ENCODE measurements at regions not wholly inside any gene's neighbourhood (a gene's known extent, or its start where the extent isn't known, plus 50 kb on each side); places are given as distances from the start of the nearest gene placed in this dataset.

GRCh38 chr11:115678942-115679341, 174.7 kb upstream of the CADM1 start:
- WGBS: 71% methylated on average over 5 of the region's 5 CpGs
- H3K27me3 ChIP-seq (ENCODE audit: control insufficient read depth in 2 of 2, insufficient read depth in 1 of 2, low read length in 1 of 2): no peaks in the 10 kb centered on the region
- no peaks in the 10 kb centered on the region for H3K9me3 ChIP-seq (ENCODE audit: control insufficient read depth in 2 of 2, insufficient read depth in 1 of 2, low read length in 1 of 2)
- H3K4me3 ChIP-seq (ENCODE audit: low read length in 2 of 2): no peak overlapping the region
- no peak for DNase-seq (ENCODE audit: low read depth in 6 of 9, low spot score in 9 of 9)
- H3K27ac ChIP-seq (ENCODE audit: low read depth in 1 of 2, low read length in 1 of 2): no peak overlapping the region
- no peaks in the 10 kb centered on the region for H3K4me1 ChIP-seq (ENCODE audit: control insufficient read depth in 2 of 2, insufficient read depth in 2 of 2, low read length in 2 of 2)
- H3K36me3 ChIP-seq (ENCODE audit: control insufficient read depth in 2 of 2, insufficient read depth in 2 of 2, low read length in 1 of 2): no peaks in the 10 kb centered on the region

GRCh38 chr11:115677190-115677589, 173.0 kb upstream of the CADM1 start:
- Histone ChIP-seq H3K27me3 (ENCODE audit: control insufficient read depth in 2 of 2, insufficient read depth in 1 of 2, low read length in 1 of 2) (no peaks in the 10 kb centered on the region), H3K4me1 (ENCODE audit: control insufficient read depth in 2 of 2, insufficient read depth in 2 of 2, low read length in 2 of 2) (no peaks in the 10 kb centered on the region), H3K27ac (ENCODE audit: low read depth in 1 of 2, low read length in 1 of 2) (no peak overlapping the region), H3K9me3 (ENCODE audit: control insufficient read depth in 2 of 2, insufficient read depth in 1 of 2, low read length in 1 of 2) (no peaks in the 10 kb centered on the region), H3K4me3 (ENCODE audit: low read length in 2 of 2) (no peak overlapping the region), H3K36me3 (ENCODE audit: control insufficient read depth in 2 of 2, insufficient read depth in 2 of 2, low read length in 1 of 2) (no peaks in the 10 kb centered on the region)
- no peak for DNase-seq (ENCODE audit: low read depth in 6 of 9, low spot score in 9 of 9)
- WGBS: 83% methylated on average over 4 of the region's 4 CpGs

GRCh38 chr11:115676768-115677167, 172.6 kb upstream of the CADM1 start:
- Histone ChIP-seq H3K4me3 (ENCODE audit: low read length in 2 of 2) (no peak overlapping the region), H3K27ac (ENCODE audit: low read depth in 1 of 2, low read length in 1 of 2) (no peak overlapping the region), H3K4me1 (ENCODE audit: control insufficient read depth in 2 of 2, insufficient read depth in 2 of 2, low read length in 2 of 2) (no peaks in the 10 kb centered on the region), H3K9me3 (ENCODE audit: control insufficient read depth in 2 of 2, insufficient read depth in 1 of 2, low read length in 1 of 2) (no peaks in the 10 kb centered on the region), H3K27me3 (ENCODE audit: control insufficient read depth in 2 of 2, insufficient read depth in 1 of 2, low read length in 1 of 2) (no peaks in the 10 kb centered on the region), H3K36me3 (ENCODE audit: control insufficient read depth in 2 of 2, insufficient read depth in 2 of 2, low read length in 1 of 2) (no peaks in the 10 kb centered on the region)
- DNase-seq (ENCODE audit: low read depth in 6 of 9, low spot score in 9 of 9): no peak
- WGBS: 89% methylated on average over 4 of the region's 4 CpGs

- Histone ChIP-seq H3K4me3 (ENCODE audit: low read length in 2 of 2) (no peak overlapping the region), H3K27ac (ENCODE audit: low read depth in 1 of 2, low read length in 1 of 2) (no peak overlapping the region), H3K36me3 (ENCODE audit: control insufficient read depth in 2 of 2, insufficient read depth in 2 of 2, low read length in 1 of 2) (no peaks in the 10 kb centered on the region), H3K4me1 (ENCODE audit: control insufficient read depth in 2 of 2, insufficient read depth in 2 of 2, low read length in 2 of 2) (no peaks in the 10 kb centered on the region), H3K9me3 (ENCODE audit: control insufficient read depth in 2 of 2, insufficient read depth in 1 of 2, low read length in 1 of 2) (no peaks in the 10 kb centered on the region), H3K27me3 (ENCODE audit: control insufficient read depth in 2 of 2, insufficient read depth in 1 of 2, low read length in 1 of 2) (no peaks in the 10 kb centered on the region)
- WGBS: 77% methylated on average over 4 of the region's 4 CpGs
- no peak for DNase-seq (ENCODE audit: low read depth in 6 of 9, low spot score in 9 of 9)
These were observed 172.0 kb upstream of the CADM1 start for GRCh38 chr11:115676206-115676605.

GRCh38 chr11:115674937-115675544, 170.8 kb upstream of the CADM1 start:
- Histone ChIP-seq H3K27me3 (ENCODE audit: control insufficient read depth in 2 of 2, insufficient read depth in 1 of 2, low read length in 1 of 2) (no peaks in the 10 kb centered on the region), H3K4me3 (ENCODE audit: low read length in 2 of 2) (no peak overlapping the region), H3K27ac (ENCODE audit: low read depth in 1 of 2, low read length in 1 of 2) (no peak overlapping the region), H3K4me1 (ENCODE audit: control insufficient read depth in 2 of 2, insufficient read depth in 2 of 2, low read length in 2 of 2) (peaks cover 0 to 3% of the 10 kb centered on the region in 2 donors), H3K36me3 (ENCODE audit: control insufficient read depth in 2 of 2, insufficient read depth in 2 of 2, low read length in 1 of 2) (no peaks in the 10 kb centered on the region), H3K9me3 (ENCODE audit: control insufficient read depth in 2 of 2, insufficient read depth in 1 of 2, low read length in 1 of 2) (no peaks in the 10 kb centered on the region)
- no peak for DNase-seq (ENCODE audit: low read depth in 6 of 9, low spot score in 9 of 9)
- 94% methylated on average over 14 of the region's 14 CpGs for WGBS

- Histone ChIP-seq H3K9me3 (ENCODE audit: control insufficient read depth in 2 of 2, insufficient read depth in 1 of 2, low read length in 1 of 2) (no peaks in the 10 kb centered on the region), H3K36me3 (ENCODE audit: control insufficient read depth in 2 of 2, insufficient read depth in 2 of 2, low read length in 1 of 2) (no peaks in the 10 kb centered on the region), H3K4me3 (ENCODE audit: low read length in 2 of 2) (no peak overlapping the region), H3K27ac (ENCODE audit: low read depth in 1 of 2, low read length in 1 of 2) (no peak overlapping the region), H3K4me1 (ENCODE audit: control insufficient read depth in 2 of 2, insufficient read depth in 2 of 2, low read length in 2 of 2) (peaks cover 0 to 8% of the 10 kb centered on the region in 2 donors), H3K27me3 (ENCODE audit: control insufficient read depth in 2 of 2, insufficient read depth in 1 of 2, low read length in 1 of 2) (no peaks in the 10 kb centered on the region)
- no peak for DNase-seq (ENCODE audit: low read depth in 6 of 9, low spot score in 9 of 9)
- WGBS: 81% methylated on average over 16 of the region's 16 CpGs
These were observed 170.1 kb upstream of the CADM1 start for GRCh38 chr11:115674176-115674936.

- Histone ChIP-seq H3K27me3 (ENCODE audit: control insufficient read depth in 2 of 2, insufficient read depth in 1 of 2, low read length in 1 of 2) (no peaks in the 10 kb centered on the region), H3K4me1 (ENCODE audit: control insufficient read depth in 2 of 2, insufficient read depth in 2 of 2, low read length in 2 of 2) (peaks cover 0 to 8% of the 10 kb centered on the region in 2 donors), H3K9me3 (ENCODE audit: control insufficient read depth in 2 of 2, insufficient read depth in 1 of 2, low read length in 1 of 2) (no peaks in the 10 kb centered on the region), H3K27ac (ENCODE audit: low read depth in 1 of 2, low read length in 1 of 2) (no peak overlapping the region), H3K4me3 (ENCODE audit: low read length in 2 of 2) (no peak overlapping the region), H3K36me3 (ENCODE audit: control insufficient read depth in 2 of 2, insufficient read depth in 2 of 2, low read length in 1 of 2) (no peaks in the 10 kb centered on the region)
- no peak for DNase-seq (ENCODE audit: low read depth in 6 of 9, low spot score in 9 of 9)
- WGBS: 93% methylated on average over 3 of the region's 3 CpGs
These were observed 169.5 kb upstream of the CADM1 start for GRCh38 chr11:115673720-115674119.

- no peak overlapping the region for H3K4me3 ChIP-seq (ENCODE audit: low read length in 2 of 2)
- H3K9me3 ChIP-seq (ENCODE audit: control insufficient read depth in 2 of 2, insufficient read depth in 1 of 2, low read length in 1 of 2): no peaks in the 10 kb centered on the region
- peaks cover 0 to 8% of the 10 kb centered on the region in 2 donors for H3K4me1 ChIP-seq (ENCODE audit: control insufficient read depth in 2 of 2, insufficient read depth in 2 of 2, low read length in 2 of 2)
- no peaks in the 10 kb centered on the region for H3K36me3 ChIP-seq (ENCODE audit: control insufficient read depth in 2 of 2, insufficient read depth in 2 of 2, low read length in 1 of 2)
- H3K27me3 ChIP-seq (ENCODE audit: control insufficient read depth in 2 of 2, insufficient read depth in 1 of 2, low read length in 1 of 2): no peaks in the 10 kb centered on the region
- H3K27ac ChIP-seq (ENCODE audit: low read depth in 1 of 2, low read length in 1 of 2): no peak overlapping the region
- peak in 1 of 9 donors; percentile 18 for DNase-seq (ENCODE audit: low read depth in 6 of 9, low spot score in 9 of 9)
- WGBS: 87% methylated on average over 4 of the region's 4 CpGs
These were observed 168.8 kb upstream of the CADM1 start for GRCh38 chr11:115672999-115673411.

GRCh38 chr11:115672412-115672811, 168.2 kb upstream of the CADM1 start:
- Histone ChIP-seq H3K27ac (ENCODE audit: low read depth in 1 of 2, low read length in 1 of 2) (peak overlapping the region in 1 of 2 donors; percentile 15), H3K27me3 (ENCODE audit: control insufficient read depth in 2 of 2, insufficient read depth in 1 of 2, low read length in 1 of 2) (no peaks in the 10 kb centered on the region), H3K36me3 (ENCODE audit: control insufficient read depth in 2 of 2, insufficient read depth in 2 of 2, low read length in 1 of 2) (no peaks in the 10 kb centered on the region), H3K9me3 (ENCODE audit: control insufficient read depth in 2 of 2, insufficient read depth in 1 of 2, low read length in 1 of 2) (no peaks in the 10 kb centered on the region), H3K4me3 (ENCODE audit: low read length in 2 of 2) (no peak overlapping the region), H3K4me1 (ENCODE audit: control insufficient read depth in 2 of 2, insufficient read depth in 2 of 2, low read length in 2 of 2) (peaks cover 0 to 8% of the 10 kb centered on the region in 2 donors)
- 95% methylated on average over 7 of the region's 7 CpGs for WGBS
- no peak for DNase-seq (ENCODE audit: low read depth in 6 of 9, low spot score in 9 of 9)

Measured in thymus (tissue), 11 donors.